ENCODE measurements at regions not wholly inside any gene's neighbourhood (a gene's known extent, or its start where the extent isn't known, plus 50 kb on each side); places are given as distances from the start of the nearest gene placed in this dataset.

DNA sequence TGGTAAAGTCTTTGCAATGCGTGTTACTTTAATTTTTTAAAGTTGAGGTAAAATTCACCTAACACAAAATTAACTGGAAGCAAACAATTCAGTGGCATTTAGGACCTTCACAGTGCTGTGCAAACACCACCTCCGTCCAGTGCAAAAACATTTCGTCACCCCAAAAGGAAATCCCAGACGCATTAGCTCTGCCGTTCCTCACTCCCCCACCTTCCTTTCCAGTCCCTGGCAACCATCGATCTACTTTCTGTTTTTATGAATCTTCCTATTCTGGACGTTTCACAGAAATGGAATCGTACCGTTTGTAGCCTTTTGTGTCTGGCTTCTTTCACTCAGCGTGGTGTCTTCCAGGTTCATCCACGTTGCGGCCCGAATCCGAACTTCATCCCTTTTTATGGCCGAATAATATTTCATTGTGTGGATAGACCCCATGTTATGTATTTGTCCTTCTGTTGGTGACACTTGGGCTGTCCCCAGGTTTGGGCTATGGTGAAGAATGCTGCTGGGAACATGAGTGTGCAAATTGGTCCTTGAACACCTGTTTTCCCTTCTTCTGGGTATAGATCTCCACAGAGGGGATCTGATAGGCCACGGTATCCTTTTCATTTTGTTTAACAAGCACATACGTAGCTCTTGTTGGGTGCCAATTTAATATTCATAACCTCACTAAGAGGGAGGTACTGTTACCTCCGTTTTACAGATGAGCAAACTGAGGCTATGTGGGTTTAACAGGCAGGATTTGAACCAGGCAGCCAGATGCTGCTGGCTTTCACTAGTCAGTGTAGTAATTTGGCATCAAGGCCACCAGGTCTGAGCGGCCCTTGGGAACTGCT lies 232.0 kb upstream of the GSE1 start:
- ChIA-PET CTCF (interaction anchor here (0.9 kb wide), 1 partner anchor 12 kb away, joined by 4 read pairs; no protein-coding TSS in a partner anchor), POLR2A (ENCODE audit: unreplicated experiment) (no interaction called here)
- Histone ChIP-seq H3K4me3 (ENCODE audit: insufficient read depth, low read depth, low read length) (no peak overlapping the region), H3K4me1 (ENCODE audit: control insufficient read depth, insufficient read depth, low read length) (peaks cover 20% of the 10 kb centered on the region), H2BK120ac (ENCODE audit: low read depth, low read length) (peak overlapping the region; percentile 32), H2BK15ac (ENCODE audit: low read depth, low read length) (no peak overlapping the region; the same call in 2 of the 3 replicates), H3K4me2 (ENCODE audit: low read depth, low read length) (no peak overlapping the region), H3K56ac (ENCODE audit: extremely low read depth, insufficient read depth, low read length) (no peak overlapping the region), H2AFZ (replicated peaks; ENCODE audit: low read length, poor library complexity) (peak overlapping the region; percentile 27), H3K79me1 (ENCODE audit: low read depth in 1 of 2, low read length in 2 of 2) (peaks cover 24 to 56% of the 10 kb centered on the region in 2 experiments), H3K27ac (ENCODE audit: insufficient read depth, low read length) (0 out of 2 replicates have a peak overlapping the region, but pooled peaks have one; percentile 16), H2BK20ac (ENCODE audit: low read depth, low read length) (peak overlapping the region; percentile 35; the same call in 1 of the 2 replicates), H4K8ac (ENCODE audit: low read depth in 2 of 2, low read length in 2 of 2) (peak overlapping the region; percentile 13 to 29; a peak in 1 of 4 replicates), H2AK9ac (replicated peaks; ENCODE audit: low read depth, low read length, poor library complexity) (peak overlapping the region; percentile 83), H3K23ac (ENCODE audit: low read depth, low read length) (peak overlapping the region; percentile 12; the same call in 1 of the 2 replicates), H4K5ac (ENCODE audit: low read depth, low read length) (no peak overlapping the region), H4K91ac (ENCODE audit: insufficient read depth, low read depth, low read length) (peak overlapping the region; percentile 60; the same call in 1 of the 2 replicates), H3K18ac (ENCODE audit: low read depth, low read length) (no peak overlapping the region), H3K36me3 (ENCODE audit: control insufficient read depth, insufficient read depth, low read length) (peaks cover 2% of the 10 kb centered on the region; the same call in 1 of the 2 replicates), H3K14ac (replicated peaks; ENCODE audit: low read depth, low read length) (peak overlapping the region; percentile 37), H3K9me3 (ENCODE audit: control insufficient read depth, insufficient read depth, low read length) (no peaks in the 10 kb centered on the region), H4K20me1 (ENCODE audit: insufficient read depth, low read length) (peaks cover 66% of the 10 kb centered on the region), H3K9ac (ENCODE audit: low read depth, low read length) (0 out of 2 replicates have a peak overlapping the region, but pooled peaks have one; percentile 8), H2AK5ac (ENCODE audit: low read depth, low read length) (peak overlapping the region; percentile 45), H3K27me3 (ENCODE audit: control insufficient read depth, insufficient read depth, low read length) (no peaks in the 10 kb centered on the region), H3K4ac (ENCODE audit: low read depth, low read length) (peak overlapping the region; percentile 56), H3K9me1 (ENCODE audit: insufficient read depth, low read length) (peaks cover 11% of the 10 kb centered on the region), H2BK5ac (ENCODE audit: low read depth, low read length, poor library complexity, severe bottlenecking) (no peak overlapping the region)
- DNase-seq (no peak), ATAC-seq (ENCODE audit: low read depth) (no peak; the same call in 1 of the 2 replicates)
- intact Hi-C loops (cut with micrococcal nuclease) (no loop called here), dilution Hi-C loops (cut with HindIII; ENCODE audit: low sequenced_read_pairs, unreplicated experiment) (no loop called here), in situ Hi-C loops (cut with MboI; ENCODE audit: low sequenced_read_pairs) (no loop called here)
- TF ChIP-seq CHD1 (IDR thresholded peaks at IDR 0.05; ENCODE audit: low read depth, low read length): no peak
- no peak for TF ChIP-seq RFX5 (IDR thresholded peaks at IDR 0.05; ENCODE audit: low read depth, low read length)
- TF ChIP-seq MXI1 (IDR thresholded peaks at IDR 0.05; ENCODE audit: borderline replicate concordance, low read depth, low read length): no peak
- TF ChIP-seq MAZ (IDR thresholded peaks at IDR 0.05; ENCODE audit: borderline replicate concordance, low read depth, low read length): no peak
- no peak for TF ChIP-seq CEBPB (IDR thresholded peaks at IDR 0.05; ENCODE audit: low read depth, low read length)
- TF ChIP-seq RCOR1 (IDR thresholded peaks at IDR 0.05; ENCODE audit: insufficient replicate concordance, low read length): no peak
- TF ChIP-seq, protein P1, sequence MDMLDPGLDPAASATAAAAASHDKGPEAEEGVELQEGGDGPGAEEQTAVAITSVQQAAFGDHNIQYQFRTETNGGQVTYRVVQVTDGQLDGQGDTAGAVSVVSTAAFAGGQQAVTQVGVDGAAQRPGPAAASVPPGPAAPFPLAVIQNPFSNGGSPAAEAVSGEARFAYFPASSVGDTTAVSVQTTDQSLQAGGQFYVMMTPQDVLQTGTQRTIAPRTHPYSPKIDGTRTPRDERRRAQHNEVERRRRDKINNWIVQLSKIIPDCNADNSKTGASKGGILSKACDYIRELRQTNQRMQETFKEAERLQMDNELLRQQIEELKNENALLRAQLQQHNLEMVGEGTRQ (IDR thresholded peaks at IDR 0.05; ENCODE audit: low read depth, low read length): no peak
- WGBS, 2 experiments (ENCODE audit: extremely low coverage in 2 of 2, insufficient read length in 1 of 2): 93% methylated on average over 8 of the region's 19 CpGs; no CpG with 5 or more reads in 1 of the 2 experiments
- BruUV-seq (replicated peaks): no TSS peak

Data from IMR-90 (cell line).